KMS-11 (cell line): ENCODE measurements at regions not wholly inside any gene's neighbourhood (a gene's known extent, or its start where the extent isn't known, plus 50 kb on each side); places are given as distances from the start of the nearest gene placed in this dataset.

Experiments
- H2AFZ ChIP-seq: fragments of 200-600 bp; sonication (generic); 2 replicates; pipeline ENCODE4 v1.6.1; 2016; ENCODE audit warnings: antibody characterized with exemption, mixed run types, low read depth
- H3K27ac ChIP-seq: fragments of 200-600 bp; sonication (generic); 2 replicates; pipeline ENCODE4 v1.6.1; 2016; ENCODE audit warnings: mild to moderate bottlenecking, mixed run types
- H3K27me3 ChIP-seq: fragments of 200-600 bp; sonication (generic); 2 replicates; pipeline ENCODE4 v1.6.1; 2017; ENCODE audit warnings: mild to moderate bottlenecking, low read depth, mixed run types, moderate library complexity; ENCODE audit not compliant: insufficient read depth
- H3K36me3 ChIP-seq: fragments of 200-600 bp; sonication (generic); 2 replicates; pipeline ENCODE4 v1.6.1; 2017; ENCODE audit warnings: mild to moderate bottlenecking, mixed run types; ENCODE audit not compliant: insufficient read depth
- H3K4me1 ChIP-seq: fragments of 200-600 bp; sonication (generic); 2 replicates; pipeline ENCODE4 v1.6.1; 2016; ENCODE audit warnings: mild to moderate bottlenecking, low read depth, mixed run types; ENCODE audit not compliant: poor library complexity, severe bottlenecking
- H3K4me2 ChIP-seq: fragments of 200-600 bp; sonication (generic); 2 replicates; pipeline ENCODE4 v1.7.0; 2016; ENCODE audit warnings: mild to moderate bottlenecking, mixed run types
- H3K4me3 ChIP-seq: fragments of 200-600 bp; sonication (generic); IDR thresholded peaks from 2 replicates; pipeline ENCODE4 v1.6.1; 2017; ENCODE audit warnings: low read depth, low read length, mixed read lengths; ENCODE audit not compliant: insufficient read depth
- H3K79me2 ChIP-seq: fragments of 200-600 bp; sonication (generic); 2 replicates; pipeline ENCODE4 v1.6.1; 2016; ENCODE audit warnings: low read depth, mixed run types; ENCODE audit not compliant: insufficient read depth
- H3K9ac ChIP-seq: fragments of 200-600 bp; sonication (generic); 2 replicates; pipeline ENCODE4 v1.6.1; 2016; ENCODE audit warnings: mild to moderate bottlenecking, mixed run types
- H4K20me1 ChIP-seq: fragments of 200-600 bp; sonication (generic); 2 replicates; pipeline ENCODE4 v1.6.1; 2016; ENCODE audit warnings: mild to moderate bottlenecking, mixed run types; ENCODE audit not compliant: insufficient read depth
- CTCF ChIP-seq: fragments of 200-600 bp; sonication (generic); conservative IDR thresholded peaks from 2 replicates; pipeline ENCODE4 v1.6.1; 2017; ENCODE audit warnings: low read depth, mild to moderate bottlenecking, antibody characterized with exemption, low read length, moderate library complexity, mixed read lengths

- H3K27ac ChIP-seq, result no peak overlapping the region
- no peaks in the 10 kb centered on the region for H3K36me3 ChIP-seq
- no peaks in the 10 kb centered on the region for H4K20me1 ChIP-seq
- H2AFZ ChIP-seq, result no peak overlapping the region
- H3K4me2 ChIP-seq, result no peak overlapping the region
- H3K9ac ChIP-seq, result no peak overlapping the region
- H3K4me3 ChIP-seq, result no peak overlapping the region
- no peaks in the 10 kb centered on the region for H3K4me1 ChIP-seq
- H3K27me3 ChIP-seq, result no peaks in the 10 kb centered on the region
- no peak for TF ChIP-seq CTCF
- H3K79me2 ChIP-seq, result no peaks in the 10 kb centered on the region
Observed at GRCh38 chr22:47782328-47783075, 1020.1 kb downstream of the TBC1D22A start.

- Histone ChIP-seq H3K27ac (no peak overlapping the region), H3K27me3 (no peaks in the 10 kb centered on the region), H3K79me2 (no peaks in the 10 kb centered on the region), H2AFZ (no peak overlapping the region), H3K4me1 (no peaks in the 10 kb centered on the region), H3K36me3 (no peaks in the 10 kb centered on the region), H3K4me3 (no peak overlapping the region), H3K9ac (no peak overlapping the region), H3K4me2 (no peak overlapping the region), H4K20me1 (no peaks in the 10 kb centered on the region)
- no peak for TF ChIP-seq CTCF
Observed at GRCh38 chr22:47781427-47782111, 1019.1 kb downstream of the TBC1D22A start.

GRCh38 chr22:47781024-47781423, 1018.6 kb downstream of the TBC1D22A start:
- H3K9ac ChIP-seq, result no peak overlapping the region
- H4K20me1 ChIP-seq, result no peaks in the 10 kb centered on the region
- no peak overlapping the region for H3K27ac ChIP-seq
- no peaks in the 10 kb centered on the region for H3K27me3 ChIP-seq
- no peaks in the 10 kb centered on the region for H3K4me1 ChIP-seq
- no peak overlapping the region for H3K4me3 ChIP-seq
- no peaks in the 10 kb centered on the region for H3K79me2 ChIP-seq
- no peak for TF ChIP-seq CTCF
- H2AFZ ChIP-seq, result no peak overlapping the region
- H3K4me2 ChIP-seq, result no peak overlapping the region
- no peaks in the 10 kb centered on the region for H3K36me3 ChIP-seq

GRCh38 chr22:47780281-47780875, 1017.9 kb downstream of the TBC1D22A start:
- no peaks in the 10 kb centered on the region for H3K36me3 ChIP-seq
- no peak overlapping the region for H3K4me2 ChIP-seq
- H3K4me1 ChIP-seq, result no peaks in the 10 kb centered on the region
- no peak overlapping the region for H3K27ac ChIP-seq
- no peak overlapping the region for H3K4me3 ChIP-seq
- no peak overlapping the region for H3K9ac ChIP-seq
- TF ChIP-seq CTCF, result no peak
- H4K20me1 ChIP-seq, result no peaks in the 10 kb centered on the region
- H2AFZ ChIP-seq, result no peak overlapping the region
- no peaks in the 10 kb centered on the region for H3K79me2 ChIP-seq
- H3K27me3 ChIP-seq, result no peaks in the 10 kb centered on the region
